Muscle of leg (tissue), 3 donors: ENCODE measurements at regions not wholly inside any gene's neighbourhood (a gene's known extent, or its start where the extent isn't known, plus 50 kb on each side); places are given as distances from the start of the nearest gene placed in this dataset.
A peak's percentile ranks its signal among the peaks of the same experiment; 100 is the strongest.

Source experiments
- DNase-seq: peaks from one replicate; pipeline ENCODE4 v3.0.0; 2013
- H3K27ac ChIP-seq: one replicate; pipeline ENCODE4 v1.5.1; 2013; ENCODE audit warnings: mild to moderate bottlenecking, low read length, control low read depth
- H3K27me3 ChIP-seq: one replicate; pipeline ENCODE4 v1.6.1; 2013; ENCODE audit warnings: low read length; ENCODE audit not compliant: control insufficient read depth, insufficient read depth
- H3K36me3 ChIP-seq: one replicate; pipeline ENCODE4 v1.6.1; 2013; ENCODE audit warnings: low read length; ENCODE audit not compliant: control insufficient read depth, insufficient read depth
- H3K4me1 ChIP-seq: one replicate; pipeline ENCODE4 v1.6.1; 2013; ENCODE audit warnings: low read length; ENCODE audit not compliant: control insufficient read depth, insufficient read depth
- H3K4me3 ChIP-seq: one replicate; pipeline ENCODE4 v1.5.1; 2013; ENCODE audit warnings: low read length, control low read depth
- H3K9me3 ChIP-seq: replicated peaks from 2 replicates; pipeline ENCODE4 v1.6.1; 2013; ENCODE audit warnings: low read depth, low read length; ENCODE audit not compliant: control insufficient read depth
- WGBS: methylation state at CpG from one replicate; pipeline ENCODE4 v1.1.5; 2013; ENCODE audit warnings: missing lambda C conversion rate; ENCODE audit not compliant: insufficient coverage; 5-methylcytosine and 5-hydroxymethylcytosine counted together

GRCh38 chr10:2145926-2146478 lies 408.7 kb upstream of the ADARB2 start:
- no peak for DNase-seq
- no peaks in the 10 kb centered on the region for H3K36me3 ChIP-seq
- WGBS, result 47% methylated on average over 12 of the region's 18 CpGs
- no peak overlapping the region for H3K27ac ChIP-seq
- no peak overlapping the region for H3K4me3 ChIP-seq
- H3K9me3 ChIP-seq, result no peaks in the 10 kb centered on the region
- peaks cover 2% of the 10 kb centered on the region for H3K27me3 ChIP-seq
- no peaks in the 10 kb centered on the region for H3K4me1 ChIP-seq

- H3K4me3 ChIP-seq, result no peak overlapping the region
- no peak overlapping the region for H3K27ac ChIP-seq
- H3K27me3 ChIP-seq, result peaks cover 2% of the 10 kb centered on the region
- H3K4me1 ChIP-seq, result no peaks in the 10 kb centered on the region
- 35% methylated on average over 4 of the region's 7 CpGs for WGBS
- H3K9me3 ChIP-seq, result no peaks in the 10 kb centered on the region
- no peaks in the 10 kb centered on the region for H3K36me3 ChIP-seq
- no peak for DNase-seq
Measured at GRCh38 chr10:2145491-2145890, 408.2 kb upstream of the ADARB2 start.

- no peak for DNase-seq
- no peak overlapping the region for H3K4me3 ChIP-seq
- no peaks in the 10 kb centered on the region for H3K36me3 ChIP-seq
- H3K27ac ChIP-seq, result no peak overlapping the region
- peaks cover 2% of the 10 kb centered on the region for H3K27me3 ChIP-seq
- H3K4me1 ChIP-seq, result no peaks in the 10 kb centered on the region
- WGBS, result 62% methylated on average over 2 of the region's 4 CpGs
- no peaks in the 10 kb centered on the region for H3K9me3 ChIP-seq
Measured at GRCh38 chr10:2144584-2144983, 407.3 kb upstream of the ADARB2 start.

GRCh38 chr10:2143213-2143835 lies 406.0 kb upstream of the ADARB2 start:
- Histone ChIP-seq H3K4me3 (no peak overlapping the region), H3K36me3 (no peaks in the 10 kb centered on the region), H3K9me3 (no peaks in the 10 kb centered on the region), H3K27me3 (peaks cover 2% of the 10 kb centered on the region), H3K4me1 (no peaks in the 10 kb centered on the region), H3K27ac (no peak overlapping the region)
- WGBS, result 73% methylated on average over 6 of the region's 16 CpGs
- no peak for DNase-seq

- WGBS, result no CpG with 5 or more reads among the region's 1 CpG
- no peaks in the 10 kb centered on the region for H3K27me3 ChIP-seq
- H3K27ac ChIP-seq, result no peak overlapping the region
Measured at GRCh38 chr10:2139746-2140145, 402.4 kb upstream of the ADARB2 start.

GRCh38 chr10:2137549-2138174 lies 400.3 kb upstream of the ADARB2 start:
- WGBS, result 79% methylated on average over 4 of the region's 4 CpGs
- H3K36me3 ChIP-seq, result no peaks in the 10 kb centered on the region
- no peak overlapping the region for H3K27ac ChIP-seq
- no peak for DNase-seq
- peaks cover 2% of the 10 kb centered on the region for H3K9me3 ChIP-seq
- no peak overlapping the region for H3K4me3 ChIP-seq
- H3K4me1 ChIP-seq, result no peaks in the 10 kb centered on the region
- no peaks in the 10 kb centered on the region for H3K27me3 ChIP-seq

More at GRCh38 chr10:2139746-2140145, 402.4 kb upstream of the ADARB2 start:
- Histone ChIP-seq H3K36me3 (no peaks in the 10 kb centered on the region), H3K4me3 (no peak overlapping the region), H3K9me3 (no peaks in the 10 kb centered on the region), H3K4me1 (no peaks in the 10 kb centered on the region)
- DNase-seq, result no peak

GRCh38 chr10:2130705-2131305 lies 393.5 kb upstream of the ADARB2 start:
- Histone ChIP-seq H3K9me3 (peaks cover 2% of the 10 kb centered on the region), H3K27ac (no peak overlapping the region)
- 44% methylated on average over 4 of the region's 10 CpGs for WGBS

GRCh38 chr10:2128991-2129390 lies 391.7 kb upstream of the ADARB2 start:
- Histone ChIP-seq H3K4me3 (no peak overlapping the region), H3K9me3 (peaks cover 2% of the 10 kb centered on the region), H3K4me1 (no peaks in the 10 kb centered on the region), H3K27ac (no peak overlapping the region), H3K36me3 (no peaks in the 10 kb centered on the region), H3K27me3 (no peaks in the 10 kb centered on the region)
- DNase-seq, result no peak
- no CpG with 5 or more reads among the region's 3 CpGs for WGBS

More at GRCh38 chr10:2130705-2131305, 393.5 kb upstream of the ADARB2 start:
- DNase-seq, result no peak
- H3K27me3 ChIP-seq, result no peaks in the 10 kb centered on the region
- no peaks in the 10 kb centered on the region for H3K36me3 ChIP-seq
- H3K4me3 ChIP-seq, result no peak overlapping the region
- no peaks in the 10 kb centered on the region for H3K4me1 ChIP-seq

- DNase-seq, result no peak
- WGBS, result 70% methylated on average over 8 of the region's 11 CpGs
- Histone ChIP-seq H3K4me1 (no peaks in the 10 kb centered on the region), H3K27me3 (peaks cover 2% of the 10 kb centered on the region), H3K9me3 (no peaks in the 10 kb centered on the region), H3K4me3 (no peak overlapping the region), H3K36me3 (no peaks in the 10 kb centered on the region), H3K27ac (no peak overlapping the region)
Measured at GRCh38 chr10:2124135-2124534, 386.8 kb upstream of the ADARB2 start.

GRCh38 chr10:2122431-2123124 lies 385.3 kb upstream of the ADARB2 start:
- Histone ChIP-seq H3K27me3 (peaks cover 2% of the 10 kb centered on the region), H3K4me1 (no peaks in the 10 kb centered on the region), H3K4me3 (no peak overlapping the region), H3K36me3 (no peaks in the 10 kb centered on the region), H3K9me3 (no peaks in the 10 kb centered on the region), H3K27ac (no peak overlapping the region)
- peak; percentile 5 for DNase-seq
- WGBS, result 75% methylated on average over 7 of the region's 8 CpGs
